ENCODE measurements at regions not wholly inside any gene's neighbourhood (a gene's known extent, or its start where the extent isn't known, plus 50 kb on each side); places are given as distances from the start of the nearest gene placed in this dataset.

DNA sequence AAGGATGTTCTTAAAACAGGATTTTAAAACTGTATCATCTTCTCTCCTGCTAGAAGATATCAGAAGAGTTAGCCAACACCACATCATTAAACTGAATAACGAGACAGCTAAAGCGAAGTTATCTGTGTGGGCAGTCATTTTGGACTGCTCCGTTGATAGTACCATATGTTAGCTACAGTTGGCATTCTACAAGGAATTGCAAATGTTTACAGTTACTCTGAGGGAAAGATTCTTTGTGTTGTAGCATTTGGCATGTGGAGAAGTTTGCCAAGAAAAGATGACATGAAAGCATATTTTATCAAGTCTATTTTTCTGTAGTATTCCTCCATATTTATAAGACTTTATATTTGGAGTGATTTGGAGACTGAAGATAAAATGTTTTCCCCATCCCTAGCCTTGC, 464.4 kb upstream of the POM121L12 start:
- TF ChIP-seq CREB1 (IDR thresholded peaks at IDR 0.05; ENCODE audit: low read depth) (no peak), ZBTB7A (IDR thresholded peaks at IDR 0.05; ENCODE audit: low read depth) (no peak), MAX (IDR thresholded peaks at IDR 0.05) (no peak), CEBPB (IDR thresholded peaks at IDR 0.05) (no peak)

All from Ishikawa (cell line).